GM19452 (cell line): ENCODE measurements at regions not wholly inside any gene's neighbourhood (a gene's known extent, or its start where the extent isn't known, plus 50 kb on each side); places are given as distances from the start of the nearest gene placed in this dataset.

Experiments
- ATAC-seq: cut with Tn5 transposase; IDR thresholded peaks from one replicate; pipeline ENCODE4 v1.9.1; 2021; ENCODE audit not compliant: unreplicated experiment

DNA sequence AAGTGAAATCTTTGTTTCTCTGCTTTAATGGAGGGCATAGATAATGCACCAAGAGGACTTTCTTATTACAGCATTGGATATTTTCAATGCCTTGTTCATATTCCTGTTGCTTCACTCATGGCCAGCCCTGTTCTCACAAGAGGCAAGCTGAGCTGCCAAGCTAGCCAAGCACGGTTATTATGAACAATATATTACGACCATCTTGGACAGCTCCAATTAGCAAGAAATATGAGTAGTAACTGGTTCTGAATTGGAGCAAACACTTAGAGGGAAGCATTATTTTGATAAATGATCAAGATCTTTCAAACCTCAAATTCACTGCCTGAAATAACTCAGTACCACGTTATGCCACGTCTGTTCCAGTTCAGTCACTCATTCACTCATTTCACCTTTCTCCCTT lies 159.8 kb downstream of the SETD4 start:
- no peak for ATAC-seq

DNA sequence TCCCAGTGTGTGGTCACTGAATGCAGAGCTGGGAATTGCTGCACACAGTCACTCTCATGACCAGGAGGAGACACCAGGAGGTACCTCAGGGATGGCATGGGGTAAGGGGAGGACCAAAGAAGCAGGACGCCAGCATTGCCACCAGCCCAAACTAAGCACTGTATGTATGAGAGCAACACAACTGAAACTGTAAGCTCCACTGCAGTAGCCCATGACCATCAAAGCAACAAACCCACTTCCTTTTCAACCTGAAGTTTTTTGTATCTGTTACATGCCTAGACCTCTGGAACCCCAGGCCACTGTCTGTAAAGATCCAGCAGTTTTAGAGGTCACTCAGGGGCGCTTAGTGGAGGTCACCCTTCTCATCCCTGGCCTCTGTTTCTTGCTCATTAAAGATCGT lies 164.3 kb downstream of the SETD4 start:
- peak; percentile 75 for ATAC-seq

GRCh38 chr21:35895598-35895997 lies 164.7 kb downstream of the SETD4 start:
- ATAC-seq = peak; percentile 22

DNA sequence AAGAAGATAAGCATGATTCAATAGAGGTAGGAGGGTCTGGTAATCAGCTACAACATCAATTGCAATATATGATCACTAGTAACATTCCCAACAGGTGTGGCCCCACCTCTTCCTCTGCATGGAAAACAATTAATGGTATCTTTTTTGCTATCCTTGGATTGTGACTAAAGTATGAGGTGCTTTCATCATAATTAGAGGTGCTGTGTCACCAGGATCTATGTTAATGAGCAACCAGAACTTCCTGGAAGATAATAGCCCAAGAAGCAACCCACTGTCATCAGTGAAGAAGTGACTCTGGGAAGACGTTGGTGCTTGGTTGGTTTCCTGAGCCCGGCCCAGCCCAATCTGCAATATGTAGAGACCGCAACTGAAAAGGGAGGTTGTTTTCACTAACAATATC lies 167.2 kb downstream of the SETD4 start:
- ATAC-seq = no peak

DNA sequence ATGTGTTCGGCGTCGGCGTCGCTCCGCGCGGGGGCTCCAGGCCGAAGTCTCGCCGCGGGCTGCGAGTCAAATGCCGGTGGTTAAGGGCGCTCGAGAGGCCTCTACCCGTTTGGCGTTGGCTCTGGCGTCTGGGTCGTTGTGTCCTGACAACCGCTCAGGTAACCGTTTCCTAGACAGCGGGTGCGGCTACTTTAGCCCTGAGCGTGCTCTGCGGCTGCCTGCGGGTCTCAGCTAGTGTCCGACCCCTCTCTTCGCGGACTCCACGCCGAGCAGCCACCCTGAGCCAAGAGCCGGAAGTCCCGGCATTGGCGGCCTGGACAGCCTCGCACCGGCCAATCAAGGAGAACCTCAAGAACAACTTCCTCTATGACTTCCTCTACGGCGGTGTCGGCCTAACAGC lies 173.4 kb downstream of the SETD4 start:
- ATAC-seq = no peak

DNA sequence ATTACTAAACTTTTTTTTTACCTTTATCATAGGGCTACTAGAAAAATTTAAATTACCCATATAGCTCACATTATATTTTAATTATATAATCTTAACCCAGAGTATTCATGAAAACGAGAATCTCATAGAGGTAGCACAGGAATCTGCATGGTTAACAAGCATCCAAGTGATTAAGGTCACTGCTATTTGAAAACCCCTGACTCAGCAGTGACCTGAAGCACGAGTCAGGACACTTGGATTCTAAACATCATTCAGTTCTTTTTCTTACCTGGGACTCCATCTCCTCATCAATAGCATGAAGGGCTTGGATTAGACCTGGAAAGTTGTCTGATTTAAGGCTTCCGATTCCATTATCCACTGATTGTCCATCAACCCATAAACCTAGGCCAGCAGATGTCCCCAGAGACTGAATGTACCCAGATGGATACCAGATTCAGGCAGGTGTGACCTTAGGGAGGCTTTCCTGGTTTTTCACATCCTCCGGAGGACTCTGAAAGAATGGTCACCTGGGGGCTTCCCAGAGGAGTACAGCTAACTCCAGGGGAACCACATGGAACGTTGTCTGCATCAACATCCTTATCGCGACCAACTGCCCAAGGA lies 174.3 kb downstream of the SETD4 start:
- ATAC-seq = no peak

DNA sequence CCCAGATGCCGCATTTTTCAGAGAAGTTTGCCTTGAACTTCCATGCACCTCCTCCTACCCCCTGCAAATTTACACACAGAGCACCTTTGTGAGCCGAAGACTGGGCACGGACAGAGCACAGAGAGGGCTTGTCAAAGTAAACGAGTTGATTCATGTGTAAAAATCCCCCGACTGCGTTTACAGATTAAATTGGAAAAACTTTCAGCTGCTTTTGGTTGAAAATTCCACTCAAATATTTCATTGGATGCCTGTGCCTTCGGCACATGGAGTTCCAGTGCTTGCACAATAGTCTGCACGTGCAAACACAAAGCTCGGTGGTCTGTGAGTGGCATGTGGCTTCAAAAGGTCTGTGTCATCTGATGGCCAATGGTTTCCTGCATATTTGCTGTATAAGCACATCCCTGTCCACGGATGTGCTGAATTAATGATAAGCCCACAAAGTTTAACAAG lies 177.5 kb downstream of the SETD4 start:
- ATAC-seq = no peak

GRCh38 chr21:35873441-35873840 lies 186.9 kb downstream of the SETD4 start:
- ATAC-seq = no peak

DNA sequence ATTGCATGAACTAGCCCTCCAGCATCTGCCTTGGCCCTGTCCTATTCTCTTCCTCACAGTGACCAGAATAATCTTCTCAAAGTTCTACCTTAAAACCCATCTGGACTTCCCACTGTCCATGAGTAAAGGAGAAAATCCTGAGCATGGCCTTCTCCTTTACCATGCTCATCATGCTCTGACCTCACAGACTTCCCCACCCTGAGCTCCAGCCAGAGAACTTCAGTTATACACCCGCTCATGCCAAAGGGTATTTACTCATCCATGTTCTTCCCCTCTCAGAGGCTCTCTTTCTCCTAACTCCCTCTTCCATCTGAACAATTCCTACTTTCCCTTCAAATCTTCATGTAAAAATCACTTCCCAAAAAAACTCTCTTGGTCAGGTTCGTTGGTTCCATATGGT lies 188.4 kb downstream of the SETD4 start:
- ATAC-seq = no peak

DNA sequence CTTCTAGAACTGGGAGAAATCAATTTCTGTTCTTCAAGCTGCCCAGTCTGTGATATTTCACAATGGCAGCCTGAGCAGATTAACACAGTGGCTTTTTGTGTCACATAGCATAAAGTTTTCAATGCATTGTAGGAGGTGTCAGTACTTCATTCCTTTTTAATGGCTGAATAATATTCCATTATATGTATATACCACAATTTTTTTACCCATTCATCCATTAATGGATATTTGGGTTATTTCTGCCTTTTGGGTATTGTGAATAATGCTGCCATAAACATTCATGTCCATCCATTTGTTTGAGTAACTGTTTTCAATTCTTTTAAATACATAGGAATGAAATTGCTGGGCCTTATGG lies 191.5 kb downstream of the SETD4 start:
- no peak for ATAC-seq

DNA sequence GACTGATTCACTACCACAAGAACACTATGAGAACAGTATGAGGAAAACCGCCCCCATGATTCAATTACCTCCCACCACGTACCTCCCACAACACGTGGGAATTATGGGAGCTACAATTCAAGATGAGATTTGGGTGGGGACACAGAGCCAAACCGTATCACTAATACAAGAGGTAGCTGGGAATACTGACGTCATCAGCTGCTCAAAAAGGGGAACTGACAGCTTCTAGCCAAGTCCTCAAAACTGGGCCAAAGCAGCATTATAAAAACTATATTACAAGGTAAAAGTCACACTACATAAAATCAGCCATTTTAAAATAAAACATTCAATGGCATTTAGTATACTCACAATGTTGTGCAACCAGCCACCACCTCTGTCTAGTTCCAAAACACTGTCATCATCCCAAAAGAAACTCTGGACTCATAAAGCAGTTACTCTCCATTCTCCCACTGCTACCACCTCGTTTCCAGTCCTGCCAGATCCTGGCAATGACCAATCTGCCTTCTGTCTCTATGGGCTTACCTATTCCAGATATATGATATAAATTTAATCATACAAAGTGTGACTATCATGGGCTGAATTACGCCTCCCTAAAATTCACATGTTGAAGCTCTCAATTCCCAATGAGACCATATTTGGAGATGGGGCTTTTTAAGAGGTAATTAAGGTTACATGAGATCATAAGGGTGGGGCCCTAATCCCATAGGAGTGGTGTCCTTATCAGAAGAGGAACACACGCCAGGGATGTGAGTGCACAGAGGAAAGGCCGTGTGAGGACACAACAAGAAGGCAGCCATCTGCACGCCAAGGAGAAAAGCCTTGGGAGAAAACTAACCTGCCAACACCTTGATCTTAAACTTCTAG lies 192.1 kb downstream of the SETD4 start:
- no peak for ATAC-seq

DNA sequence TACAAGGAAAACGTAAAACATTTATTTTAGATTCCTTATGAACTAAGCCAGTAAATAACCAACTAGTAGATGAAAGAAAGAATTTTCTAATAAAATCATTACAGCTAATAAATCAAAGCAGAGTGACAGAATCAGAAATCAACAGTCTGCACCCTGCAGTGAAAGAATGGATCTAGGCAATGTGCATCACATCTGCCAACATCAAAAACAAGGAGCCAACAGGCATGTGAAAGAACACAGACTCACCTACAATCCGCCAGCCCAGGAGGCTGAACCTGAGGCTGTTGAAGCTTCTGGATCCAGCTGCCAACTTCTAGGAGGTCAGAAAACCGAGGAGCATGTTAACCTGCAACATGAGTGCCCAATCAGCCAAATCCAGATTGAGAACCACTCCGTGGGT lies 196.3 kb downstream of the SETD4 start:
- ATAC-seq = no peak

DNA sequence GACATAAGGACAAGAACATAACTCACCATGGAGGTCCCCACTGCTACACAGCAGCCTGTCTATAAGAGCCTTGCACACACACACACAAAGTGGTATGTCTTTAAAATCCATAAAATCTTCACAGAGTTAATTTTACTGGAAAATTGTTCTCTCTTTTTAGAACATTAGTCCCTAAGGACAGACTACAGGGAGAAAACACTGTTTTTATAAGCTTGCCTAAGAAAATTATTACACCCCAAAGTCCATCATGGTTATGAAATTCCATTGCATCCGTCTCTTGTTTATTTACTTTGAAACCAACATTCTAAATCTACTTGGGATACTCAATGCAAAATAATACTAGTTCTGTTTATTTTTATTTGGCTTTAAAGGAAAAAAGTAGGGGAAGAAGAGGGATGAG lies 197.4 kb downstream of the SETD4 start:
- ATAC-seq = no peak

- ATAC-seq = no peak
These were observed 198.7 kb downstream of the SETD4 start for GRCh38 chr21:35861661-35862060.

GRCh38 chr21:35860189-35860869 lies 200.0 kb downstream of the SETD4 start:
- no peak for ATAC-seq

GRCh38 chr21:35859677-35860076 lies 200.6 kb downstream of the SETD4 start:
- ATAC-seq = no peak

GRCh38 chr21:35857095-35857494 lies 203.2 kb downstream of the SETD4 start:
- ATAC-seq = no peak

DNA sequence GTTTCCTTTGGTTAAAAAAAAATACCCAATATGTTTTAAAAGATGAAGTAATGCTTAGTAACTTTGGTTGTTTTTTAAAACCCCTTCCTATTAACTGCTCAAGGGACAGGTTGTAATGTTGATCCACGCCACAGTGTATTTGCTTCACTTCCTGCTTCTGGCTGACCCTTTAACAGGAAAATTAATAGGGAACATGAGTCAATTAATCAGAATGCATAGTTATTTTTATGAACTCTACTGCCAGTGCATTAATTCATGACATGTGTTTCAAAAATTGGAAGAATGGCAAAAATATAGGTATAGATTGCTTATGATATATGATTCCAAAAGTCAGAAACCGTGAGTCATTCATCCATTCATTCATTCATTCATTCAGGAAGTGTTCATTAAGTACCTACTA lies 204.8 kb downstream of the SETD4 start:
- ATAC-seq = no peak

DNA sequence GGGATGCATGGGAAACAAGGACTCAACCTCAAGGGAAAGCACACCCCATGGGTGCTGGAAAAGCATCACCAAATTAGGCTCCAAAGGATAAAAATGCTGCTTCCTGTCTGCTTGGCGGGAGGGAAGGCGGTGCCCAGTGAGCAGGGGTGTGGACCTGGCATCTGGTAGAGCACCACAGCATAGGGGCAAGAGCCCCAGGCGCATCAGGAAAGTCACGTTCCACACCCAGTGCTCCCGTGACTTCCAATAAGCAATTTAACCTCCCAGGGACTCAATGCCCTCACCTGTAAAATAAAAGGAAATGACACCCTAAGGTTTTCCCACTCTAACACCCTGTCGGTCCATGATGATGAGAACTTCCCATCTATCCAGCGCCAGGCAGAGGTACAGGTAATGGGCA lies 206.0 kb downstream of the SETD4 start:
- ATAC-seq = no peak

DNA sequence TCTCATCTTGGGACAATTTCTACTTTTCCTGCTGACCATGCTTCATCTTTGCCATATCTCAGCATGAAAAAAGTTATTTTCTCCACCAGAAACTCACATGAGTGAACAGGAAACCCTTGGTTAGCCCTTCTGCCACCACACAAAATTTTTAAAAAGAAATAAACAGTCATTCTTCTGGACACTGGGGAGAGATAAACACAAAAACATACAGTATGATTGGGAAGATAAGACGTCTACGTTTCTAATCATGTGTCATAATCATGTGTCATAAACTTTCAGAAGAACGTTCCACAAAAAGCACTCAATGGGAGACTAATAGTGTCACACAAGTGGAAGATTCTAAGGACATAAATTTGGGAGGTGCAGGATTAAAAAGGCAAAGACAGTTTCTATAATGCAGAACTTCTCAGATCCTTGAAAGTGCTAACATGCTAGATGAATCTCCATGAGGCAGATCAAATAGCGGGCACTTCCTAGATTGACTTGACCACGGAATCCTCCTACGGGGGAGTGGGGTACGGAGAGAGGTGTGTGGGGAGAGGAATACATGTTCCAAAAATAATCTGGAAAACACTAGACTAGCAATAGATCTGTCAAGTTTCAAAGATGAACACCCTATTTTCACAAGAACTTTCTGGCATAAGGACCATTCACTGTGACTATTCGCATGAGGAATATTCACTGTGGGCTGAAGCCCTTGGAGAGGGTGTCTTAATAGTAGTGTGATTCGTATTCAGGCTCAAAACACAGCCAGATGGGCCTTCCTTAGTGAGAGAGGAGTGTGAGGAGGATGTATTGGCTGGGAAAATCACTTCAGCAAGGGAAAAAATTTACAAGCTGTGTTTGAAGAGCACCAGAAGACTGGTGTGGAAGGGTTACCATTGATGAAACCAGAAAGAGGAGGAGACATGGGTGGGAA lies 206.7 kb downstream of the SETD4 start:
- ATAC-seq = no peak

- no peak for ATAC-seq
These were observed 207.5 kb downstream of the SETD4 start for GRCh38 chr21:35852820-35853219.
